K562 (cell line): ENCODE measurements at regions not wholly inside any gene's neighbourhood (a gene's known extent, or its start where the extent isn't known, plus 50 kb on each side); places are given as distances from the start of the nearest gene placed in this dataset.

Source experiments
- ATAC-seq: fragments of 200-7000 bp; cut with Tn5 transposase; 3 replicates; pipeline ENCODE4 v1.9.1; 2020; ENCODE audit warnings: moderate library complexity
- BruUV-seq: library from RNA; stranded (reverse); fragments of 400-500 nt; replicated peaks from 2 replicates; lab custom pipeline; 2021; lab: Mats Ljungman, UMichigan
- CTCF ChIA-PET: fragments of 300-600 bp; formaldehyde crosslinking; extraction: SDS; loops from one replicate; lab custom pipeline; 2021; ENCODE audit warnings: low intra/inter-chr PET ratio; lab: Yijun Ruan, JAX
- POLR2A ChIA-PET: fragments of 300-600, 350-650 bp; sonication (Branson Sonifier 250); formaldehyde crosslinking; extraction: SDS; loops from one replicate; lab custom pipeline; 2021; ENCODE audit warnings: antibody characterized with exemption, inconsistent platforms; lab: Yijun Ruan, JAX
- DNase-seq, 4 experiments: peaks; one replicate each; pipeline versions ENCODE4 v3.0.0 to v3.0.0-alpha.2; 2011 to 2018; ENCODE audit warnings: low spot score in 3 of 4, mixed read lengths in 3 of 4; ENCODE audit errors: extremely low read depth in 1 of 4
- FAIRE-seq: peaks from 2 replicates; lab custom pipeline; 2011; peaks lifted over from hg19 to GRCh38; lab: Jason Lieb, UNC
- H2AFZ ChIP-seq: 2 replicates; pipeline ENCODE4 v1.6.0; 2011; ENCODE audit warnings: low read depth, low read length, control low read depth, inconsistent platforms
- H3K27ac ChIP-seq: fragments of 200-600 bp; 3 replicates; pipeline ENCODE4 v1.8.0; 2011; ENCODE audit warnings: low read depth, mild to moderate bottlenecking, control low read depth, inconsistent platforms, low read length, moderate library complexity, mixed read lengths; ENCODE audit errors: extremely low read depth
- H3K27me3 ChIP-seq, 2 experiments: fragments of 300-600 bp in 1 of 2; 2 replicates in 1 of 2; 3 replicates in 1 of 2; pipeline versions ENCODE4 v1.6.0 to v1.8.0; 2011; ENCODE audit warnings: inconsistent platforms in 2 of 2, low read length in 2 of 2, mild to moderate bottlenecking in 1 of 2, mixed read lengths in 1 of 2, moderate library complexity in 1 of 2; ENCODE audit not compliant: control insufficient read depth in 2 of 2, insufficient read depth in 2 of 2
- H3K36me3 ChIP-seq: fragments of 300-600 bp; 3 replicates; pipeline ENCODE4 v1.8.0; 2011; ENCODE audit warnings: mild to moderate bottlenecking, low read length, inconsistent platforms; ENCODE audit not compliant: control insufficient read depth, insufficient read depth
- H3K4me1 ChIP-seq, 2 experiments: fragments of 200-600 bp in 1 of 2; replicated peaks in 1 of 2; 2 replicates in 1 of 2; 3 replicates in 1 of 2; pipeline versions ENCODE4 v1.5.1 to v1.8.0; 2011; ENCODE audit warnings: inconsistent platforms in 2 of 2, low read length in 2 of 2, mild to moderate bottlenecking in 1 of 2, mixed read lengths in 1 of 2, moderate library complexity in 1 of 2; ENCODE audit not compliant: control insufficient read depth in 2 of 2, insufficient read depth in 2 of 2
- H3K4me2 ChIP-seq: 2 replicates; pipeline ENCODE4 v1.6.1; 2011; ENCODE audit warnings: low read length, control low read depth, inconsistent platforms, mixed read lengths; ENCODE audit not compliant: insufficient read depth
- H3K4me3 ChIP-seq: fragments of 200-600 bp; sonication (generic), shearing (Covaris generic); 2 replicates; pipeline ENCODE4 v1.5.1; 2016; ENCODE audit warnings: control low read depth, inconsistent platforms
- H3K79me2 ChIP-seq: fragments of 200-600 bp; 3 replicates; pipeline ENCODE4 v1.8.0; 2011; ENCODE audit warnings: low read length, inconsistent platforms; ENCODE audit not compliant: control insufficient read depth, insufficient read depth
- H3K9ac ChIP-seq, 2 experiments: 2 replicates each; pipeline versions ENCODE4 v1.6.0 to v1.6.1; 2011; ENCODE audit warnings: low read depth in 2 of 2, low read length in 2 of 2, control low read depth in 1 of 2, inconsistent platforms in 1 of 2, mild to moderate bottlenecking in 1 of 2, mixed read lengths in 1 of 2; ENCODE audit not compliant: insufficient read depth in 1 of 2
- H3K9me1 ChIP-seq: one replicate; pipeline ENCODE4 v1.6.0; 2011; ENCODE audit warnings: inconsistent platforms, mild to moderate bottlenecking, low read length, moderate library complexity; ENCODE audit not compliant: control insufficient read depth, insufficient read depth
- H3K9me3 ChIP-seq: replicated peaks from 2 replicates; pipeline ENCODE4 v1.5.1; 2011; ENCODE audit warnings: low read depth, low read length, inconsistent platforms; ENCODE audit not compliant: control insufficient read depth, insufficient read depth
- H4K20me1 ChIP-seq: replicated peaks from 2 replicates; pipeline ENCODE4 v1.6.1; 2011; ENCODE audit warnings: low read length, inconsistent platforms, mixed read lengths; ENCODE audit not compliant: control insufficient read depth, insufficient read depth
- BCL6 ChIP-seq: fragments of 250-450 bp; sonication (Bioruptor Pico); IDR thresholded peaks from 2 replicates; pipeline ENCODE4 v1.4.0; 2020
- BRF1 ChIP-seq: IDR thresholded peaks from 3 replicates; pipeline ENCODE4 v1.6.1; 2011; ENCODE audit warnings: borderline replicate concordance, mild to moderate bottlenecking; ENCODE audit not compliant: insufficient read length; ENCODE audit errors: extremely low read depth
- EP300 ChIP-seq: IDR thresholded peaks from 2 replicates; pipeline ENCODE4 v1.6.1; 2012; ENCODE audit warnings: low read length, improper control_type of control experiment
- SMARCA4 ChIP-seq: fragments of 450-650 bp; IDR thresholded peaks from 2 replicates; pipeline ENCODE4 v1.6.1; 2016
- SNRNP70 ChIP-seq: fragments of 200-400 bp; formaldehyde crosslinking; optimal IDR thresholded peaks from 2 replicates; pipeline ENCODE3; 2017; ENCODE audit warnings: low read depth, low read length
- ZNF197 ChIP-seq: fragments of 200-800 bp; sonication (Bioruptor generic); IDR thresholded peaks from 2 replicates; pipeline ENCODE4 v1.6.1; 2016; ENCODE audit warnings: low read depth, missing genetic modification characterization, missing compliant biosample characterization
- WGBS: fragments of 100-300 bp; shearing (Covaris generic); methylation state at CpG from one replicate; pipeline ENCODE4 v1.1.6; 2016; ENCODE audit warnings: low coverage, mixed read lengths; ENCODE audit not compliant: insufficient coverage; ENCODE audit errors: missing lambda C conversion rate; 5-methylcytosine and 5-hydroxymethylcytosine counted together
- in situ Hi-C: fragments of 300-500 bp; cut with MboI; formaldehyde crosslinking; loops from 4 replicates; pipeline ENCODE4 v1.15.0; 2018; ENCODE audit warnings: inconsistent platforms, mixed read lengths
- intact Hi-C: fragments of 100-400 bp; cut with micrococcal nuclease; formaldehyde crosslinking; loops from 2 replicates; pipeline ENCODE4 v1.14.2; 2022
- TF ChIP-seq, protein P1 (sequence below): fragments of 450-650 bp; IDR thresholded peaks from 2 replicates; pipeline ENCODE4 v1.6.1; 2016; ENCODE audit warnings: mild to moderate bottlenecking, moderate library complexity

DNA sequence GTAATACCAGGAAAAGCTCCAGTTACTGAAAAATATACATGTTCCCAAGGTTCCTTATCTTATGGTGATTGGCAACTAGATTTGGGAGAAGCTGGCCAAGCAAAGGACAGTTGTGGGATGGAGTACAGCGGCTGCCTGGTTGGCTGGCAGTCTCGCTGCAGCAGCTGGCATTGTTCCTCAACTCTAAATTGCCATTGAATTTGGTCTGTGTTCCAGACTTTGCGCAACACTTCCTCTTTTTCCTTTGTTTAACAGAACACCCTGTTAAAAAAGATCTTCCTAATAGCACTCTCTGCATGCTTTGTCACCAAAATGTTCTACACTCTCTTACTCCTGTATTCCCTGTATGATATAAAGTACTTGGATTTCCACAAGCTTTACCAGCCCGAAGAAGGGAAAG, 420.6 kb upstream of the RBMS3 start:
- no peaks in the 10 kb centered on the region for H3K9me3 ChIP-seq
- ATAC-seq (no peak), FAIRE-seq (no peak), DNase-seq (no peak)
- H3K4me1 ChIP-seq: no peaks in the 10 kb centered on the region
- no peak overlapping the region for H3K27ac ChIP-seq
- CTCF ChIA-PET: no interaction called here
- intact Hi-C loops: no loop called here
- H3K27me3 ChIP-seq: no peaks in the 10 kb centered on the region
- no peaks in the 10 kb centered on the region for H3K79me2 ChIP-seq
- no peaks in the 10 kb centered on the region for H3K36me3 ChIP-seq
- no peak overlapping the region for H2AFZ ChIP-seq
- H4K20me1 ChIP-seq: no peaks in the 10 kb centered on the region
- no peak overlapping the region for H3K4me2 ChIP-seq
- no peaks in the 10 kb centered on the region for H3K9me1 ChIP-seq
- POLR2A ChIA-PET: no interaction called here
- no peak overlapping the region for H3K4me3 ChIP-seq
- WGBS: 2% methylated on average over 4 of the region's 4 CpGs
- no peak overlapping the region for H3K9ac ChIP-seq
- BruUV-seq: no TSS peak
- TF ChIP-seq SMARCA4: no peak
- TF ChIP-seq SNRNP70: no peak
- no peak for TF ChIP-seq BRF1
- TF ChIP-seq EP300: no peak
- in situ Hi-C loops: no loop called here

DNA sequence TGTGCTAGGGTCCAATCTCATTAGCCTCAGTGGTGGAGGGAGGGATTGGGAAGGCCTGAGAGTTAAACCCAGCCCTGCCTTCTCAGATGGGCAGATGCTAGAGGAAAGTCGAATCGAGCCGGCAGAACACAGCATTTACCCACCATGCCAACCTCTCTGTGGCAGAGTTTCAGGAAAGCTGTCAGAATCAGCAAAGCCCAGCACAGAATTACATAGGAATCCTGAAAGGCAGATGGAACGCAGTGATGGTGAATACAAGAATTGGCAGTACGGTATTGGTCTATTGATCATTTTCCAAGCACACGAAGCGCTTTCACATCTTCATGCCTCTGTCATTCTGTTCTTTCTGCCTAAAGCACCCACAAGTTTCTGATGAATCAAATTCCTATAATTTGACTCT, 417.7 kb upstream of the RBMS3 start:
- in situ Hi-C loops (no loop called here), intact Hi-C loops (no loop called here)
- no TSS peak for BruUV-seq
- Histone ChIP-seq H4K20me1 (no peaks in the 10 kb centered on the region), H3K4me1 (no peaks in the 10 kb centered on the region), H3K27ac (no peak overlapping the region), H3K36me3 (no peaks in the 10 kb centered on the region), H3K27me3 (no peaks in the 10 kb centered on the region), H3K79me2 (no peaks in the 10 kb centered on the region), H2AFZ (no peak overlapping the region), H3K9ac (no peak overlapping the region), H3K9me3 (no peaks in the 10 kb centered on the region), H3K4me3 (no peak overlapping the region), H3K9me1 (no peaks in the 10 kb centered on the region), H3K4me2 (no peak overlapping the region)
- DNase-seq (no peak), ATAC-seq (no peak), FAIRE-seq (no peak)
- ChIA-PET POLR2A (no interaction called here), CTCF (no interaction called here)
- 2% methylated on average over 6 of the region's 7 CpGs for WGBS
- no peak for TF ChIP-seq BCL6 (CRISPR knock-in tag)
- TF ChIP-seq, protein P1, sequence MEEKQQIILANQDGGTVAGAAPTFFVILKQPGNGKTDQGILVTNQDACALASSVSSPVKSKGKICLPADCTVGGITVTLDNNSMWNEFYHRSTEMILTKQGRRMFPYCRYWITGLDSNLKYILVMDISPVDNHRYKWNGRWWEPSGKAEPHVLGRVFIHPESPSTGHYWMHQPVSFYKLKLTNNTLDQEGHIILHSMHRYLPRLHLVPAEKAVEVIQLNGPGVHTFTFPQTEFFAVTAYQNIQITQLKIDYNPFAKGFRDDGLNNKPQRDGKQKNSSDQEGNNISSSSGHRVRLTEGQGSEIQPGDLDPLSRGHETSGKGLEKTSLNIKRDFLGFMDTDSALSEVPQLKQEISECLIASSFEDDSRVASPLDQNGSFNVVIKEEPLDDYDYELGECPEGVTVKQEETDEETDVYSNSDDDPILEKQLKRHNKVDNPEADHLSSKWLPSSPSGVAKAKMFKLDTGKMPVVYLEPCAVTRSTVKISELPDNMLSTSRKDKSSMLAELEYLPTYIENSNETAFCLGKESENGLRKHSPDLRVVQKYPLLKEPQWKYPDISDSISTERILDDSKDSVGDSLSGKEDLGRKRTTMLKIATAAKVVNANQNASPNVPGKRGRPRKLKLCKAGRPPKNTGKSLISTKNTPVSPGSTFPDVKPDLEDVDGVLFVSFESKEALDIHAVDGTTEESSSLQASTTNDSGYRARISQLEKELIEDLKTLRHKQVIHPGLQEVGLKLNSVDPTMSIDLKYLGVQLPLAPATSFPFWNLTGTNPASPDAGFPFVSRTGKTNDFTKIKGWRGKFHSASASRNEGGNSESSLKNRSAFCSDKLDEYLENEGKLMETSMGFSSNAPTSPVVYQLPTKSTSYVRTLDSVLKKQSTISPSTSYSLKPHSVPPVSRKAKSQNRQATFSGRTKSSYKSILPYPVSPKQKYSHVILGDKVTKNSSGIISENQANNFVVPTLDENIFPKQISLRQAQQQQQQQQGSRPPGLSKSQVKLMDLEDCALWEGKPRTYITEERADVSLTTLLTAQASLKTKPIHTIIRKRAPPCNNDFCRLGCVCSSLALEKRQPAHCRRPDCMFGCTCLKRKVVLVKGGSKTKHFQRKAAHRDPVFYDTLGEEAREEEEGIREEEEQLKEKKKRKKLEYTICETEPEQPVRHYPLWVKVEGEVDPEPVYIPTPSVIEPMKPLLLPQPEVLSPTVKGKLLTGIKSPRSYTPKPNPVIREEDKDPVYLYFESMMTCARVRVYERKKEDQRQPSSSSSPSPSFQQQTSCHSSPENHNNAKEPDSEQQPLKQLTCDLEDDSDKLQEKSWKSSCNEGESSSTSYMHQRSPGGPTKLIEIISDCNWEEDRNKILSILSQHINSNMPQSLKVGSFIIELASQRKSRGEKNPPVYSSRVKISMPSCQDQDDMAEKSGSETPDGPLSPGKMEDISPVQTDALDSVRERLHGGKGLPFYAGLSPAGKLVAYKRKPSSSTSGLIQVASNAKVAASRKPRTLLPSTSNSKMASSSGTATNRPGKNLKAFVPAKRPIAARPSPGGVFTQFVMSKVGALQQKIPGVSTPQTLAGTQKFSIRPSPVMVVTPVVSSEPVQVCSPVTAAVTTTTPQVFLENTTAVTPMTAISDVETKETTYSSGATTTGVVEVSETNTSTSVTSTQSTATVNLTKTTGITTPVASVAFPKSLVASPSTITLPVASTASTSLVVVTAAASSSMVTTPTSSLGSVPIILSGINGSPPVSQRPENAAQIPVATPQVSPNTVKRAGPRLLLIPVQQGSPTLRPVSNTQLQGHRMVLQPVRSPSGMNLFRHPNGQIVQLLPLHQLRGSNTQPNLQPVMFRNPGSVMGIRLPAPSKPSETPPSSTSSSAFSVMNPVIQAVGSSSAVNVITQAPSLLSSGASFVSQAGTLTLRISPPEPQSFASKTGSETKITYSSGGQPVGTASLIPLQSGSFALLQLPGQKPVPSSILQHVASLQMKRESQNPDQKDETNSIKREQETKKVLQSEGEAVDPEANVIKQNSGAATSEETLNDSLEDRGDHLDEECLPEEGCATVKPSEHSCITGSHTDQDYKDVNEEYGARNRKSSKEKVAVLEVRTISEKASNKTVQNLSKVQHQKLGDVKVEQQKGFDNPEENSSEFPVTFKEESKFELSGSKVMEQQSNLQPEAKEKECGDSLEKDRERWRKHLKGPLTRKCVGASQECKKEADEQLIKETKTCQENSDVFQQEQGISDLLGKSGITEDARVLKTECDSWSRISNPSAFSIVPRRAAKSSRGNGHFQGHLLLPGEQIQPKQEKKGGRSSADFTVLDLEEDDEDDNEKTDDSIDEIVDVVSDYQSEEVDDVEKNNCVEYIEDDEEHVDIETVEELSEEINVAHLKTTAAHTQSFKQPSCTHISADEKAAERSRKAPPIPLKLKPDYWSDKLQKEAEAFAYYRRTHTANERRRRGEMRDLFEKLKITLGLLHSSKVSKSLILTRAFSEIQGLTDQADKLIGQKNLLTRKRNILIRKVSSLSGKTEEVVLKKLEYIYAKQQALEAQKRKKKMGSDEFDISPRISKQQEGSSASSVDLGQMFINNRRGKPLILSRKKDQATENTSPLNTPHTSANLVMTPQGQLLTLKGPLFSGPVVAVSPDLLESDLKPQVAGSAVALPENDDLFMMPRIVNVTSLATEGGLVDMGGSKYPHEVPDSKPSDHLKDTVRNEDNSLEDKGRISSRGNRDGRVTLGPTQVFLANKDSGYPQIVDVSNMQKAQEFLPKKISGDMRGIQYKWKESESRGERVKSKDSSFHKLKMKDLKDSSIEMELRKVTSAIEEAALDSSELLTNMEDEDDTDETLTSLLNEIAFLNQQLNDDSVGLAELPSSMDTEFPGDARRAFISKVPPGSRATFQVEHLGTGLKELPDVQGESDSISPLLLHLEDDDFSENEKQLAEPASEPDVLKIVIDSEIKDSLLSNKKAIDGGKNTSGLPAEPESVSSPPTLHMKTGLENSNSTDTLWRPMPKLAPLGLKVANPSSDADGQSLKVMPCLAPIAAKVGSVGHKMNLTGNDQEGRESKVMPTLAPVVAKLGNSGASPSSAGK: no peak
- no peak for TF ChIP-seq ZNF197 (CRISPR knock-in tag)
